Tongue (tissue), 1 donor: ENCODE measurements at regions not wholly inside any gene's neighbourhood (a gene's known extent, or its start where the extent isn't known, plus 50 kb on each side); places are given as distances from the start of the nearest gene placed in this dataset.

Experiments used
- DNase-seq: peaks from one replicate; pipeline ENCODE4 v3.0.0-alpha.2; 2015

DNA sequence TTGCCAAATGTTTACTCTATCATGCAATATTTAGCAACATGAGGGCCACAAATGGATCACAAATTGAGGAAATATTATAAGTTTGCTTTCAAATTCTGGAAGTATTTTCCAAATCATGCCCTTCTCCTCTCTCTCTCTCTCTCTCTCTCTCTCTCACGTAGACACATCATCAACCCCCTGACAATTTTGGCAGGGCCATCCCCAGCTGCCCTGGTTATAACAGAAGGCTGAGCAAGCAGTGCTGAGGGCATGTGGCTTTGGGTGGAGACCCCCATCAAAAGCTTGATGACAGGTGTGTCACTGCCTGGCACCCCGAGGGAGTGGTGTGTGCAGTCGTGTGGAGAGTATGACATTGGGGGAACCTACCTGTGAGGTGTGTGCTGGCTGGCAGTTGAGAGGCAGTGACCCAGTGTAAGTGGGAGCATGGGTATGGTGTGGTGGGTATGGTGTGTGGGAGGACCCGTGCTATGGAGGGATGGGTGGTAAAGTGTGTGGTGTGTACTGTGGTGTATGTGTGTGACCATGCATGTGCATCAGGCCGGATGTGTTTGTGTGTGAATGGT lies 224.5 kb downstream of the TTC32 start:
- DNase-seq: no peak

DNA sequence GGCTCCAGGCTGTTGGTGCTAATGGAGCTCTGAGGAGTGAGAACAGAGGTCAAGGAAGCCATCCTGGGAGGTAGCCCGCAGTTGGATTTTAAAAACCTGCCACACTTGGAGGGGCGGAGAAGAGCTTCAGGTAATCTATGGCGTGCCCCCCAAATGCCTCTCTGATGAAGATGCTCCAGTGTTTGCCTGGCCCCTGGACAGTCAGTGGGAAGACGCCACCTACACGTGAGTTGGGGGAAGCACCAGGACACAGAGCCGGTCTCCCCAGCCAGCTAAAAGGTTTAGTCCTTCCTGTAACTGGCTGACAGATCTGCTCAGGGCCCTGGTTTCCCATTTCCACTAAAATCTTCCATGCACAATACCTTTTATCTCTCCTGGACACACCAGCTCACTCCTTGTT lies 225.0 kb downstream of the TTC32 start:
- DNase-seq: no peak

DNA sequence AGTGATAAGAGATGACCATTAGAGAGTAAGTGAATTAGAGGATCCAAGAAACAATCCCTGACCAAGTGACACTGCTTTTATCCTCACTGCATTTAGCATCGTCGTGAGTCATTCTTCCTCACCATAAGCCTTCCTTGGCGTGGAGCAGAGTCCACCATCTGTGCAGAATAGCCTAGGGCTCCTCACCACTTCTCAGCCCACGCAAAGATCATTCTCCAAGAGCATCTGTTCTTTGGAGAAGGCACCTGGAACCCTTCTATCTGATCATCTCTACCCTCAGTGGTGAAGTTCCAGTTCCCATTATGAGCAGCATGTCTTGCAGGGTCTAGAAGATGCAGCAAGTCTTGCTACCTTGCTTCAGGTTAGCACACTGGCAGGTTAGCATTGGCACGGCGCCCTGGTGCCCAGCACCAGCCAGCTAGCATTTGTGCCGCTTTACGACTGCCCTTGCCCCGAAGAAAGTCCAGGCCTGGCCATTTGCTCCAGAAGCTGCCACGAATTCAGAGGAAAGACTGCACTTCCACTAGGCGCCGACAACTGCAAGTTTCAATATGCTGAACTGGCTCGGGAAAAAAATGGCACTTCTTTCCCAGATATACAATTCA lies 225.8 kb downstream of the TTC32 start:
- no peak for DNase-seq

DNA sequence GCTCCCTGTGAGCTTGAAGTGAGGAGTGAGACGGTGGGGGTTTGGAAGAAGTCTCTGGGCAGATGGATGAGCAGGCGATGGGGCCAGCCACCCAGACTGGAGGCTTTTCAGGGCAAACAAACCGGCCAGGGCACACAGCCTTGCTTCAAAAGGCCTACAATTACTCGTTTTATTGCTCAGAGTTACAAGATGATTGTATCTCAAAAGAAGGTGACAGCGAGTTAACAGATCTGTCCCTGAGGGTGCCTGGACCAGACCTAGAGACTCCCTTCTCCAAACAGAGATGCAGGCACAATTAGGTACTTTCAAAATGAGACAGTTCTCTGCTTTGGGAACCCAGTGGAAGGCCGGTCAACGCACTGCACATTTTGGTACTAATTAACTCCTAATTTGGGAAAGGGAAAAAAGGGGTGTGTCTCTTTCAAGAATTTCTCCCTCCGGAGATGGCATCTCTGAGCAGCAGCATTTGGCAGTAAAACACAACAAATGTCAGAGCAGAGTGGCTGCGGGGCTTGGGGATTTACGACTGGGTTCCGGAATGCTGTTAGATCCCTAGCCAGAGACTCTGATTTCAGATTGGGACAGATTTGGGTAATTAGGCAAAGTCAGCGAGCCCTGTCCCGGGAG lies 226.7 kb downstream of the TTC32 start:
- DNase-seq: peak; percentile 41

DNA sequence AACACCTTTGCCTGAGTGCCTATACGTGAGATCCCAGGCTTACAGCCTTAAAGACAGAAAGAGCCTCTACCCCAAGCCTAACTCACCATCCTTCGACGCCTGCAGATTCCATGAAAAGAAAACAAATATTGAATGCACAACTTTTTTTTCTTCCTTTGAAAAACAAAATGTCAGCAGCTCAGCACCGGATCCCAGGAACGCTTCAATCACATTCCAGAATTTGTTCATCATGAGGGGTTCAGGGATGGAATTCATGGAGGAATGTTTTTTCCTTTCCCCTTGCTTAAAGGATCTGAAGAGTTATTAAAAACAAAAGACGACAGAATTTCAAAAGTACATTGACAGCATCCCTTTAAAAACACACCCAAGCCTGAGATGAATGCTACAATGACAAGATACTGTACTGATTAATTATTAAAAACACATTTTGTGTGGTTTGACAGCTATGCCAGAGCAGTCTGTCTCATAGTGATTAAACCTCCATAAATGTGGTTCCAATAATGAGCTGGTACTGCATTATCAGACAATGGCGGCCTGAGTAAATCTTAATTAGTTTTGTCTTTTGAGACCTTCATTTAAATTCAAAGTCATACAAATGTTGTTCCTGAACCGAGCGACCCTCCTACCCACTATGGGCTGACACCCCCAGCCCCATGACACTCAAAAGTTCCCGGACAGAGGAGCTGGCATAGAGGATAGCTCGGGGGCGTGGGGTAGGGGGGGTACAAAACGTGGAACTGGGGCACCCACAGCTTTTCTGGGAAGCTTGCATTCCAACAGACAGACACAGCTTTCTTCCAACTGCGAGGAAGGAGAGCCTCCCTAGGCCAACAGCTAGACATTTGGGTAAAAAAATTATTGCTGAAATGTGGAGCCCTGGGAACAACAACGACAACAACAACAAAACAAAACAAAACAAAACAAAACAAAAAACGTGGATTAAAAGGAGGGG lies 227.5 kb downstream of the TTC32 start:
- DNase-seq: no peak

DNA sequence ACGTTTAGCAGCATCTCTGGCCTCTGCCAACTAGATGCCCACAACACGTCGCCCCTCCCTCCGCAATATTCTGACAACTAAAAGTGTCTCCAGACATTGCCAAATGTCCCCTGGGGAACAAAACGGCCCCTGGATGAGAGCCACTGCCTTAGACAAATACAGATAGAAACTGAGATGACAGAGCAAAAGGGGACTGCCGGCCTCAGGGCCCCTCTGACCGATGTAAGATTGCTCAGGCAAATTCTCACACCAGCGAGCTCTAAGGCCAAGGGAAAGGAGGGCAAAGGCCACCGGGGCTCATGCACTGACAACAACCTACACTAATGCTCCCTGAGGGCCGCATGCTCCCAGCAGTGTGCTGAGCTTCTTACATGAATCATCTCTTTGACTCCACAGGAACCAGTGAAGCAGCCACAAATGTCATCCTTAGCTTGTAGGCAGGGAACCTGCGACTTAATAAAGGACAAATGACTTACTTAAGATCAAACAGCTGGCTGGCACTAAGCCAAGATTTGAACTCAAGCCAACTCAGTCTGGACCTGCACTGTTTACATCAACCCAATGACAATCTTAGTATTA lies 228.5 kb downstream of the TTC32 start:
- peak; percentile 50 for DNase-seq

DNA sequence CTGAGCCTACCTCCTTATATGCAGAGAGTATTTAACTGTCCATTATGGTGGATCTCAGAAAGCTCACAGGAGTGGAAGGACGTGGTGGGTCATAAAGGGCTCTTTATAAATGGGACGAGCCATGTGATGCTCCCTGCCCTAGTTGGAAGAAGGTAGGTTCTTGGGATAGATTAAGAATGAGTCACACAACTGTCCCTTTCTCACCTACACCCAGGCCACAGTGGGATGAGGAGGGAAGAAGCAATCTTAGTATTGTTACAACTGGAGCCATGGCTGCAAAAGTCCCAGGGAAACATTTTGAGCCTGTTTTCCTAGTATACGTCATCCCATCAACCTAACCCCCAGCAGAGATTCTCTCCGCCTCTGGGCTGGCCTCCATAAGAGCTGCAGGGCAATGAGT lies 229.9 kb downstream of the TTC32 start:
- DNase-seq: no peak

DNA sequence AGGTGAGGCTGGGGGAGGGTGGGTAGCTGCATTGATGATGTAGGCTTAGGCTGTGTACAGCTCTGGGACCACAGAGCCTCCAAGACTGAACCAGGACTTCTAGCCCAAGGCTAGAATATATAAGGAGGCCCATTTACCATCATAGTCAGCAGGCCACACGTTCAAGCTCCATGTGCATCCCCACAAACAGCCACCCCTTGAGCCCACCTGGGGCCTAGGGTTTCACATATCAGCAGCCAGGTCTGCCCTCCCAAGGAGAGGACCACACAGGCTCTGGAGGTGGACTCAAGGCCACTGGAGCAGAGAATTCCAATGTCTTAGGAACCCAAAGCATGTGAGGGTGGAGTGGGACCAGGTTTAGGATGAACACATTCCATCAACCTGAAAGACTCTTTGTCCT lies 230.5 kb downstream of the TTC32 start:
- no peak for DNase-seq

DNA sequence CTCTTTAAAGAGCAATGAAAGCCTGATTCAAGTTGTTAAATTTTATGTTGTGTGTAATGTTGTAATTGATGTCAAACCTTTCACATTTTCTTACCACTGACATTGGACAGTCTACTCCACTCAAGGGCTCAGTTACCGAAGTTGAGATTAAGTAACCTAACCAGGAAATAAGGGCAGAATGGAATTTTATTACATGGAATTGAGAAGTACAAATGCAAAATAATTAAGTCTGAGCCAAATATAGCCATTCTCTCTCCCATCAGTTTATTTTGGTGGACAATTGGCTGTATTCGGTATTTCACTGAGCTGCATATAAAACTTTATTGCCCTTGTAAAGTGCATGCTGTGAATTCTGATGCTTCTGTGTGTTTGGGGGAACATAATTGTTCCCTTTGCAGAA lies 231.5 kb downstream of the TTC32 start:
- no peak for DNase-seq

DNA sequence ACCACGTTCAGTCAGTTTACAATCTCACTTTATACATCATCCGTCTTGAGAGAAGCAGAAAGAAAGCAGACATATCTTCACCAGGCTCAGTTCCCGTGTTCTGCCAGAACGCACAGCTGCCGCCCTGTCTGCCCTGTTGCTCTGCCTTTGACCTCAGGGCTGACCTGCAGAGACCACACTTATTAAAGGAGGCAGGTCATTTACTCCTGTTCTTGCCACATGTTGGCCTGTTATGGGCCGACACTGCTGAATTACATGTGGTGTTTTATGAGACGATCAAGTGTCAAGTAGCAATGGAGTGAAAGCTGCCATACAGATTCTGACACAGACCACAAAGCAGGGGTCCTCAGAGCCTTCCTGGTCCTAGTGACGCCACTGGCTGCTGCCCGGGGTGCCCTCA lies 232.2 kb downstream of the TTC32 start:
- DNase-seq: no peak

DNA sequence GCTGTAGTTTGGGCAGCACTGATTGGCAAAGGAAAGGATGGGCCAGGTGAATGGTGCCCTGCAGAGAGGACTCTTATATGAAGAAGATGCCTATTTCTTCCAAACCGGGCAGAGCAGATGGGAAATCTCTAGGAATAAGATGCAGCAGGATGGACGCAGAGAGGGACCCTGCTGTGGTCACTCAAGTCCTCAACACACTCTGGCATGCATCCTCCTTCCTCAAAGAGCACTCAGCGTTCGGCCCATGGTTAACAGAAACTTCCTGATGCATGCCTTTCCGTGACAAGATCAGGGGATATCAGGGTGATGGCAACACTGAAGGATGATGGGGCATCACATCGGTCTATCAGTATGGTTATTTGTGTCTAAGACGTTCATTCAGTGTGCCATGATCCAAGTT lies 232.7 kb downstream of the TTC32 start:
- no peak for DNase-seq

DNA sequence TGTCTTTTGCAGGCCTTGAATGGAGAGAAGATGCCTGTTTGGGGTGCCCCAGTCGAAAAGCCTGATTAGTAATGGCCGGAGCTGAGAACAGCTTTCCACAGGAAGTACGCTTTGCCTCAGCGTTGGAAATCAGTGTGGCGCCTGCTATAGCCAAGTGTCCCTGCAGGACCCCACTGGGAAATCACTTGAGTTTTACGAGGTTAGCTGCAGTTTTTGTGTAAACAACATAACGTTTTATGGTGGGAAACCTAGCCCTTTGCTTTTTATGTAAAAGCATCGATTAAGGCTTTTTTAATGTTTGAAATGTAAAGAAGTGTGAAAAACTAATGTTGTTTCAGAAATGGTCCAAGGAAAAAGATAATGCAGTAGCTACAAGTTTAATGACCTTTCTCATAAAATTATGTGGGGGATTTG lies 234.2 kb downstream of the TTC32 start:
- DNase-seq: no peak

DNA sequence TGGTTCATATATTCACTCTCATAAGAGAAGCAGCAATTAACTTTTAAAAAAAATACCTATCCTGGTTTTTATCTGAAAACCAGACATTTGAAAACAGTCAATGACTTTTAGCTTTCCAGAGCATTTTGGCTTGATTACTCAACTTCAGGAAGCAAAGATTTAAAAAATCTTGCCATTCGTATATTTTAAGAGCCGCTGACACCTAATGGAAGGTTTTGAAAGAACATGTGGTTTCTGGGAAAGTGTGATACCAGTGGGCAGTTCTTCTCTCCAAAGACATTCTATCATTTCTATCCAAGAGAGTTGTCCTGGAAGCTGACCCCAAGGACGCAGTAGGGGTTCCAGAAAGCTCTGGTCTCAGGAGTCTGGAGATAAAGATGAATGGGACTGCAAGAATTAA lies 234.7 kb downstream of the TTC32 start:
- peak; percentile 41 for DNase-seq

DNA sequence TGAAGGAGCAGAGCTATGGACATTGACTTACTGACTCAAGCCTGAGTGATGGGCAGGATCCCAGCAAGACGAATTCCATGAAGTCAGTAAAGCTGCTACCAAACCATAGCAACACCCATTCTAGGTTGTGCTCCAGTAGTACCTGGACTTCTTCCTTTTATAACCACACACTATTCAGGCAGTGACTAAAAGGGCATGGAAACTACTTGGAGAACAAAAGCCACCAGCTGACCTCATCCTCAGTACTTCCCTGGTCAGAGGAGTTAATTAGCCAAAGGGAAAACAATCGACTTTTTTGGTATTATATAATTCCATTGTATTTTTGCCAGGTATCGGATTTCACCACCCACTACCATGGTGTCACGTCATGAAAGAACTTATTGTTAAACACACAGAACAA lies 237.1 kb downstream of the TTC32 start:
- no peak for DNase-seq

DNA sequence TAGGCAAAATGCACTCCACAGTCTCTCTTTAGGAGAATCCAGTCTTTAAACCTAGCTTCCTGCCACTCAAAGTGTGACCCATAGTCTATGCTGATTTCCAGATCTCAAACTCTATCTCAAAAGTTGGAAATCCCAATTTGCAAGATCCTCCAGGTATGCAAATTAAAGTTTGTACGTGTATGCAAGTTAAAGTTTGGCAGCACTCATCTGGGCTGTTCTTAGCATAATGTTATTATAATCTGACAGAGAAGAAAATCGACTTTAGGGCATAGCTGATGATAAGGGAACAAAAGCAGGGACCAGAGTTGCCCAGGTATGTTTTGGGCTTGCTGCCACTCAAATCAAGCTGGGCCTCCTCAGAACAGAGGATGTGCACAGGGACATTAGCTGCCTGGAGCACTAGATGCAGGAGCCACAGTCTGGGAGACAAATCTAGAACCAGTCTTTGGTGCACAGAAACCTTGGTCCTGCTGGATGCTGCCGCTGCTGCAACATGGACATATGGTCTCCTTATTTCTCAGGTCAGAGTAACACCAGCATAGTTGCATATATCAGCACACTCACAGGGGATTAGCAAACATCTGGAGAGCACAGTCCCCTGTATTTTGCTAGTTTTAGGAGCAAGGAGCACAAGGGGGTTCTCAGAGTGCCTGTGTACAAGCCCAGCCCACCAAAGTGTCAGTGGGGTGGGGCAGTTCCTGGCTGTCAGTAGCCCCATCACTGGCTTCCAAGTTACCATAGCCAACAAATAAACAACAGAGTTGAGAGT lies 242.6 kb downstream of the TTC32 start:
- no peak for DNase-seq

DNA sequence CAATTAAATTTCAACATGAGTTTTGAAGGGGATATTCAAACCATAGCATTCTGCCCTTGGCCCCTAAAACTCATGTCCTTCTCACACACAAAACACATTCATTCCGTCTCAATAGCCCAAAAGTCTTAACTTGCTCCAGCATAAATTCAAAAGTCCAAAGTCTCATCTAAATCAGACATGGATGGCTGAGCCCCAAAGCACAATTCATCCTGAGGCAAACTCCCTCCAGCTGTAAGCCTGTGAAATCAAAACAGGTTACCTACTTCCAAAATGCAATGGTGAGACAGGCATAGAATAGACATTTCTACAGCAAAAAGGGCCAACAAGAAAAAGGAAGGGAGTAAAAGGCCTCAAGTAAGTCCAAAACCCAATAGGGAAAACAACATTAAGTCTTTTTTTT lies 245.8 kb downstream of the TTC32 start:
- DNase-seq: no peak

DNA sequence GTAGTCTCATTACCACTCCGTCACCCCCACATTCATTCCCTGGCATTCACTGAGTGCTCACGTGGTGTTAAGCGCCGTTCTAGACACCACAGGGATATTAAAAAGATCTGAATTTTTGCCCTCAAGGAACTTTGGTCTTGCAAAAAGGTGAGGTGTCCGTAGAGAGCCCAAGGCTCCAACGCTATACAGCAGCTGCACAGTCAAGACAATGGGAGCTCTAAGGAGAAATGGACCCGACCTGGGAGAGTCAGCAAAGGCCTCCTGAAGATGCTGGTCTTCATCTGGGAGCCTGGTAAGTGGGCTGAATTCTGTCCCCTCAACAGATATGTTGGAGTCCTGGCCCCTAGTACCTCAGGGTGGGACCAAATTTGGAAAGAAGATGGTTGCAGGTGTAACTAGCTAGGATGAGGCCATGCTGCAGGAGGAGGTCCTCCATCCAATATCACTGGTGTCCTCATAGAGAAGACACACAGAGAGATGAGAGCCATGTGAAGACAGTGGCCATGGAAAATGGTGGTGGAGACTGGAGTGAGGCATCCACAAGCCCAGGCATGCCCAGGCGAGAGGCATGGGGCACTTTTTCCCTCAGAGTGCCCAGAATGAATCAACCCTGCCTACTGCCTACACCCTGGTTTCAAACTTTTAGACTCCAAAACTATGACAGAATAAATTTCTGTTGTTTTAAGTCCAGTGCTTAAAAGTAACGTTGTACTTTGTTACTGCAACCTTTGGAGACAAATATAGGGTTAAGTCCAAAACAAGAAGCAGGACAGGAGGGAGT lies 247.3 kb downstream of the TTC32 start:
- DNase-seq: no peak

DNA sequence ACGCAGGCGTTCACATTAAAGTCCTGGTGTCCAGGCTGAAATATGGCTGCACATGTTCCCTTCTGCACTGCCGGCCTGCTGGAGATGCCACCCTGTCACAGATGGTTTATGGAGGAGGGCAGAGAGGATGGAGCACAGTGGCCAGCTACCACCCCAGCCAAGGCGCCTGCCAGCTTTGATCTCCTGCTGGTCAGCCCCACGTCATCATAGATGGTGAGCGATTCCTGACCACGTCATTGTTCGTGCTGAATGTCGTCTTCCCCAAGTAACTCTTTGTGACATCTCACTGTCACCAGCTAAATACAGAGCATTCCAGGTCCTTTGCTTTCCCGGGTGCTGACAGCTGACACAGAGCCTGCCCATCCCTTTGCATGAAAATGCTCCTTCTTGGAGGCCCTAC lies 248.3 kb downstream of the TTC32 start:
- no peak for DNase-seq

DNA sequence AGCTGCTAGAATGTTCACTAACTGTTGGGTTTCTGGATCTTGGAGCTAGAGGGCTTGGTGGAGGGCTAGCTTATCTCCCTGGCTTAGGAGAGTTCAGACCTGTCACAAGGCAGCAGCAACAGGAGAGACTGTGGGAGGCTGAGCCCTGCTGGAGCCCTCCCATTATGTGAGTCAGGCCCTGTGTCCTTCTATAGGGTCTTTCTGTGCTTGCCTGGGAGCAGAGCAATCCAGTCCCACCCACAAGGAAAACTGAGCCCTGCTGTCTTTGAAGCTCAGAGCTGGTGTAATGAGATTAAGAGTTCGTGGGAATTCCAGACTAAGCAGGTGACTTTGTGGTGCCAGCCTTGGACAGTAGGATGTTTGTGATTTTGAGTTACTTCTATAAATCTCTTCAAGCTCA lies 249.0 kb downstream of the TTC32 start:
- DNase-seq: no peak

DNA sequence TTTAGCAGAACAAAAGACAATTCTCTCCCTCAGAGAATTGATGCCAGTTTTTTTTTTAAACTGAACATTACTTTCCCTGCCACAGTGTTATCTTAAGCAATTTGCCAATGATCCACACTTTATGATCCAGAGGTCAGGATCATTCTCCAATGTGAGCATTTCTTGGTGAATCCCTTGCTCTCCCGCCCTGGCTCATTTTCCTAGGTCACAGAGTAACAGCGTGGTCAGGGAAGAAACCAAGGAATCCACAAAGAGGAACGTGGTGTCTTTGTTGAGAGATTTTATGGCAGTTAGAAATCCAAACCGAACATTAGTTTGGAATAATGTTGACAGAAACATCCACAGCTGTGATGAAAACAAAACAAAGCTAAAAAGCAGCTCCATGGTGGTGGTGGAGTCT lies 250.3 kb downstream of the TTC32 start:
- no peak for DNase-seq

DNA sequence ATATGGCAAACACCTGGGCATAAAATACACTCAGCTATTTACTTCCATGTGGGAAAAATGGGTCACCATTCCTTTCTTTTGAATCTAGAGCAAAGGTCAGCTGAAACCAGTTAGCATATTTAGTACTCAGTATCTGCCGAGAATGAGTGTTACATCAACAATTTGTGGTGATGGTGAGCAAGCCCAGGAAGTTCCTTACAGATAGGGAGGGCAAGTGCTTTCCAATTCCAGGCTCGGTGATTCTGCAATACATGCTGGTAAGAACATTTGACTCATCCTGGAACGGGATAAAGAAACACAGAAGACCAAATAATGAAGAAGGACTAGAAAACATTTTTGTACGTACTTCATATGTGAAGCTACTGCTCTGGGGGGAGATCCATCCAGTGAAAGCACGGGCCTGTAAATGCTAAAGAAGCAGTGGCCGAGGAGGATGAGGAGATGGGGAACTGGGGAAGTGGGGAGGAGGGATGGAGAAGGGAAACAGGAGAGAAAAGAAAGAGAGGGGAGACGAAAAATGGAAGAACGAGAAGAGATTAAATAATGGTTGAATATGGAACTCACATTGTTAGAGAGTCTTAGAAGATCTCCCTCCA lies 251.9 kb downstream of the TTC32 start:
- no peak for DNase-seq
